ENCODE measurements at regions not wholly inside any gene's neighbourhood (a gene's known extent, or its start where the extent isn't known, plus 50 kb on each side); places are given as distances from the start of the nearest gene placed in this dataset.

- DNase-seq (ENCODE audit: low spot score) = no peak
- BruUV-seq (replicated peaks) = no TSS peak
- POLR2A ChIA-PET = no interaction called here
- TF ChIP-seq ZNF496 (CRISPR knock-in tag; IDR thresholded peaks at IDR 0.05; ENCODE audit: insufficient replicate concordance) (no peak), ZNF383 (CRISPR knock-in tag; IDR thresholded peaks at IDR 0.05; ENCODE audit: borderline replicate concordance) (no peak), ZNF510 (CRISPR knock-in tag; IDR thresholded peaks at IDR 0.05; ENCODE audit: low read depth) (no peak), ZNF180 (CRISPR knock-in tag; IDR thresholded peaks at IDR 0.05; ENCODE audit: borderline replicate concordance, low read depth) (no peak), HNF1B (CRISPR knock-in tag; IDR thresholded peaks at IDR 0.05) (no peak), SOX13 (IDR thresholded peaks at IDR 0.05) (no peak), SOX13 (CRISPR knock-in tag; conservative IDR thresholded peaks at IDR 0.05 in 1 of 2, IDR thresholded peaks at IDR 0.05 in 1 of 2) (no peak), DRAP1 (CRISPR knock-in tag; IDR thresholded peaks at IDR 0.05) (no peak), RAD51 (IDR thresholded peaks at IDR 0.05; ENCODE audit: borderline replicate concordance) (no peak), ZNF333 (CRISPR knock-in tag; IDR thresholded peaks at IDR 0.05; ENCODE audit: borderline replicate concordance) (no peak), FOXK1 (CRISPR knock-in tag; IDR thresholded peaks at IDR 0.05; ENCODE audit: borderline replicate concordance, low read depth) (no peak), TFAP4 (IDR thresholded peaks at IDR 0.05; ENCODE audit: borderline replicate concordance, low read depth) (no peak), TERF1 (CRISPR knock-in tag; IDR thresholded peaks at IDR 0.05) (no peak), ZNF816 (CRISPR knock-in tag; IDR thresholded peaks at IDR 0.05; ENCODE audit: borderline replicate concordance) (no peak), JUND (CRISPR knock-in tag; IDR thresholded peaks at IDR 0.05) (no peak), ZNF264 (CRISPR knock-in tag; IDR thresholded peaks at IDR 0.05) (no peak), NFYC (CRISPR knock-in tag; IDR thresholded peaks at IDR 0.05) (no peak), SRY (CRISPR knock-in tag; IDR thresholded peaks at IDR 0.05) (no peak), HOXA3 (CRISPR knock-in tag; IDR thresholded peaks at IDR 0.05) (no peak)
- TF ChIP-seq, protein P1, sequence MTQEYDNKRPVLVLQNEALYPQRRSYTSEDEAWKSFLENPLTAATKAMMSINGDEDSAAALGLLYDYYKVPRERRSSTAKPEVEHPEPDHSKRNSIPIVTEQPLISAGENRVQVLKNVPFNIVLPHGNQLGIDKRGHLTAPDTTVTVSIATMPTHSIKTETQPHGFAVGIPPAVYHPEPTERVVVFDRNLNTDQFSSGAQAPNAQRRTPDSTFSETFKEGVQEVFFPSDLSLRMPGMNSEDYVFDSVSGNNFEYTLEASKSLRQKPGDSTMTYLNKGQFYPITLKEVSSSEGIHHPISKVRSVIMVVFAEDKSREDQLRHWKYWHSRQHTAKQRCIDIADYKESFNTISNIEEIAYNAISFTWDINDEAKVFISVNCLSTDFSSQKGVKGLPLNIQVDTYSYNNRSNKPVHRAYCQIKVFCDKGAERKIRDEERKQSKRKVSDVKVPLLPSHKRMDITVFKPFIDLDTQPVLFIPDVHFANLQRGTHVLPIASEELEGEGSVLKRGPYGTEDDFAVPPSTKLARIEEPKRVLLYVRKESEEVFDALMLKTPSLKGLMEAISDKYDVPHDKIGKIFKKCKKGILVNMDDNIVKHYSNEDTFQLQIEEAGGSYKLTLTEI (CRISPR knock-in tag; conservative IDR thresholded peaks at IDR 0.05) = no peak
Measured at GRCh38 chrX:45422216-45422925, 221.7 kb upstream of the DIPK2B start.

More at GRCh38 chrX:45422216-45422925, 221.7 kb upstream of the DIPK2B start:
- H3K4me2 ChIP-seq (ENCODE audit: low read depth, low read length) = no peak overlapping the region
- FAIRE-seq (no peak), ATAC-seq (no peak)
- no peak overlapping the region for H3K9ac ChIP-seq (ENCODE audit: insufficient read depth, low read depth, low read length)
- 0% methylated on average over 1 of the region's 1 CpG for WGBS (ENCODE audit: low lambda C conversion rate)
- H3K27ac ChIP-seq (ENCODE audit: extremely low read length, insufficient read depth, low read length) = no peak overlapping the region
- CTCF ChIA-PET (ENCODE audit: low intra/inter-chr PET ratio, low total read pairs) = no interaction called here
- no peaks in the 10 kb centered on the region for H3K36me3 ChIP-seq (replicated peaks in 1 of 2; ENCODE audit: control insufficient read depth in 1 of 2, insufficient read depth in 2 of 2, low read length in 2 of 2)
- in situ Hi-C loops (cut with HindIII; ENCODE audit: extremely low pct_ligation_motif_present, low pct_unique_long_range_greater_than_20kb) (no loop called here), intact Hi-C loops (cut with micrococcal nuclease; ENCODE audit: unreplicated experiment) (no loop called here)
- H3K79me2 ChIP-seq (ENCODE audit: insufficient read depth, low read length) = no peaks in the 10 kb centered on the region
- no peaks in the 10 kb centered on the region for H3K4me1 ChIP-seq (ENCODE audit: insufficient read depth, low read length)
- H4K20me1 ChIP-seq (ENCODE audit: insufficient read depth, low read length) = no peaks in the 10 kb centered on the region
- H3K4me3 ChIP-seq (replicated peaks in 1 of 3; ENCODE audit: insufficient read depth in 1 of 3, low read depth in 2 of 3, low read length in 3 of 3) = no peak overlapping the region
- H3K9me3 ChIP-seq (ENCODE audit: low read length) = no peaks in the 10 kb centered on the region
- H2AFZ ChIP-seq (ENCODE audit: low read length) = no peak overlapping the region
- H3K27me3 ChIP-seq (ENCODE audit: control insufficient read depth in 1 of 2, insufficient read depth in 2 of 2, low read length in 2 of 2) = no peaks in the 10 kb centered on the region
